ENCODE measurements at regions not wholly inside any gene's neighbourhood (a gene's known extent, or its start where the extent isn't known, plus 50 kb on each side); places are given as distances from the start of the nearest gene placed in this dataset.

- DNase-seq = no peak
Measured at GRCh38 chr11:123253911-123254310, 58.9 kb upstream of the CLMP start.

- DNase-seq = no peak
Measured at GRCh38 chr11:123253223-123253622, 58.2 kb upstream of the CLMP start.

- DNase-seq = no peak
Measured at GRCh38 chr11:123251657-123252344, 56.8 kb upstream of the CLMP start.

- no peak for DNase-seq
Measured at GRCh38 chr11:123250892-123251656, 56.0 kb upstream of the CLMP start.

GRCh38 chr11:123249354-123249753 lies 54.3 kb upstream of the CLMP start:
- peak; percentile 72 for DNase-seq

GRCh38 chr11:123247813-123248379 lies 52.8 kb upstream of the CLMP start:
- DNase-seq = no peak

GRCh38 chr11:123247496-123247799 lies 52.4 kb upstream of the CLMP start:
- no peak for DNase-seq

- peak; percentile 89 for DNase-seq
Measured at GRCh38 chr11:123246749-123247495, 51.9 kb upstream of the CLMP start.

GRCh38 chr11:123245567-123245966 lies 50.5 kb upstream of the CLMP start:
- DNase-seq = no peak
